GM23338 (cell line): ENCODE measurements at regions not wholly inside any gene's neighbourhood (a gene's known extent, or its start where the extent isn't known, plus 50 kb on each side); places are given as distances from the start of the nearest gene placed in this dataset.

Source experiments
- EZH2phosphoT487 ChIP-seq: fragments of 200-600 bp; sonication (generic); IDR thresholded peaks from one replicate; pipeline ENCODE4 v1.8.1; 2018; ENCODE audit warnings: antibody characterized with exemption; ENCODE audit not compliant: unreplicated experiment
- REST ChIP-seq: IDR thresholded peaks from one replicate; pipeline ENCODE4 v1.6.1; 2018; ENCODE audit warnings: antibody characterized with exemption; ENCODE audit not compliant: unreplicated experiment
- TF ChIP-seq, protein P1 (sequence below), 2 experiments: fragments of 200-600 bp in 1 of 2; sonication (generic) in 1 of 2; conservative IDR thresholded peaks; 2 replicates each; pipeline versions ENCODE4 v1.5.1 to v1.6.1; 2016 to 2017; ENCODE audit warnings: antibody characterized with exemption in 2 of 2, low read depth in 2 of 2, mild to moderate bottlenecking in 2 of 2, moderate library complexity in 1 of 2

GRCh38 chr12:132436791-132437251, 53.1 kb upstream of the FBRSL1 start:
- TF ChIP-seq, protein P1, sequence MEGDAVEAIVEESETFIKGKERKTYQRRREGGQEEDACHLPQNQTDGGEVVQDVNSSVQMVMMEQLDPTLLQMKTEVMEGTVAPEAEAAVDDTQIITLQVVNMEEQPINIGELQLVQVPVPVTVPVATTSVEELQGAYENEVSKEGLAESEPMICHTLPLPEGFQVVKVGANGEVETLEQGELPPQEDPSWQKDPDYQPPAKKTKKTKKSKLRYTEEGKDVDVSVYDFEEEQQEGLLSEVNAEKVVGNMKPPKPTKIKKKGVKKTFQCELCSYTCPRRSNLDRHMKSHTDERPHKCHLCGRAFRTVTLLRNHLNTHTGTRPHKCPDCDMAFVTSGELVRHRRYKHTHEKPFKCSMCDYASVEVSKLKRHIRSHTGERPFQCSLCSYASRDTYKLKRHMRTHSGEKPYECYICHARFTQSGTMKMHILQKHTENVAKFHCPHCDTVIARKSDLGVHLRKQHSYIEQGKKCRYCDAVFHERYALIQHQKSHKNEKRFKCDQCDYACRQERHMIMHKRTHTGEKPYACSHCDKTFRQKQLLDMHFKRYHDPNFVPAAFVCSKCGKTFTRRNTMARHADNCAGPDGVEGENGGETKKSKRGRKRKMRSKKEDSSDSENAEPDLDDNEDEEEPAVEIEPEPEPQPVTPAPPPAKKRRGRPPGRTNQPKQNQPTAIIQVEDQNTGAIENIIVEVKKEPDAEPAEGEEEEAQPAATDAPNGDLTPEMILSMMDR (conservative IDR thresholded peaks at IDR 0.05; ENCODE audit: low read depth in 2 of 2) = no peak
- no peak for TF ChIP-seq EZH2phosphoT487
- TF ChIP-seq REST = no peak
